ENCODE measurements at regions not wholly inside any gene's neighbourhood (a gene's known extent, or its start where the extent isn't known, plus 50 kb on each side); places are given as distances from the start of the nearest gene placed in this dataset.

GRCh38 chr11:16421826-16422225 is 65.5 kb upstream of the SOX6 start:
- no peak overlapping the region for H3K27ac ChIP-seq (ENCODE audit: insufficient read depth, low read length)
- no peak for DNase-seq (ENCODE audit: low read depth in 2 of 2)
- H3K9me3 ChIP-seq (ENCODE audit: control insufficient read depth, insufficient read depth, low read depth, low read length), result no peaks in the 10 kb centered on the region
- H3K36me3 ChIP-seq (ENCODE audit: control insufficient read depth, insufficient read depth, low read length), result no peaks in the 10 kb centered on the region
- peaks cover 2% of the 10 kb centered on the region for H3K4me1 ChIP-seq (ENCODE audit: control insufficient read depth, extremely low read depth, insufficient read depth, low read length)
- TF ChIP-seq CTCF (conservative IDR thresholded peaks at IDR 0.05 in 1 of 2, IDR thresholded peaks at IDR 0.05 in 1 of 2; ENCODE audit: low read depth in 1 of 2, low read length in 2 of 2), result no peak
- TF ChIP-seq EZH2 (IDR thresholded peaks at IDR 0.05; ENCODE audit: low read length, missing control alignments), result no peak
- H4K20me1 ChIP-seq (ENCODE audit: control insufficient read depth, extremely low read depth, insufficient read depth, low read length), result no peaks in the 10 kb centered on the region
- H3K4me3 ChIP-seq (replicated peaks in 1 of 4; ENCODE audit: control extremely low read depth in 1 of 4, insufficient read depth in 1 of 4, low read depth in 3 of 4, low read length in 4 of 4), result no peak overlapping the region
- H3K4me2 ChIP-seq (ENCODE audit: extremely low read depth, insufficient read depth, low read length), result no peak overlapping the region
- H3K79me2 ChIP-seq (ENCODE audit: control insufficient read depth, insufficient read depth, low read length), result no peaks in the 10 kb centered on the region
- H2AFZ ChIP-seq (ENCODE audit: low read length), result no peak overlapping the region
- H3K27me3 ChIP-seq (ENCODE audit: control insufficient read depth, insufficient read depth, low read length), result no peaks in the 10 kb centered on the region
- no peak overlapping the region for H3K9ac ChIP-seq (ENCODE audit: insufficient read depth, low read length)

- TF ChIP-seq CTCF (conservative IDR thresholded peaks at IDR 0.05 in 1 of 2, IDR thresholded peaks at IDR 0.05 in 1 of 2; ENCODE audit: low read depth in 1 of 2, low read length in 2 of 2), result no peak
- H4K20me1 ChIP-seq (ENCODE audit: control insufficient read depth, extremely low read depth, insufficient read depth, low read length), result no peaks in the 10 kb centered on the region
- no peaks in the 10 kb centered on the region for H3K9me3 ChIP-seq (ENCODE audit: control insufficient read depth, insufficient read depth, low read depth, low read length)
- H3K27me3 ChIP-seq (ENCODE audit: control insufficient read depth, insufficient read depth, low read length), result no peaks in the 10 kb centered on the region
- no peak overlapping the region for H3K4me2 ChIP-seq (ENCODE audit: extremely low read depth, insufficient read depth, low read length)
- no peaks in the 10 kb centered on the region for H3K79me2 ChIP-seq (ENCODE audit: control insufficient read depth, insufficient read depth, low read length)
- peaks cover 2% of the 10 kb centered on the region for H3K4me1 ChIP-seq (ENCODE audit: control insufficient read depth, extremely low read depth, insufficient read depth, low read length)
- H3K36me3 ChIP-seq (ENCODE audit: control insufficient read depth, insufficient read depth, low read length), result no peaks in the 10 kb centered on the region
- no peak overlapping the region for H3K27ac ChIP-seq (ENCODE audit: insufficient read depth, low read length)
- no peak overlapping the region for H3K9ac ChIP-seq (ENCODE audit: insufficient read depth, low read length)
- H2AFZ ChIP-seq (ENCODE audit: low read length), result no peak overlapping the region
- DNase-seq (ENCODE audit: low read depth in 2 of 2), result no peak
- no peak overlapping the region for H3K4me3 ChIP-seq (replicated peaks in 1 of 4; ENCODE audit: control extremely low read depth in 1 of 4, insufficient read depth in 1 of 4, low read depth in 3 of 4, low read length in 4 of 4)
These were observed 62.2 kb upstream of the SOX6 start for GRCh38 chr11:16418428-16419097.

GRCh38 chr11:16412525-16413172 is 56.3 kb upstream of the SOX6 start:
- H3K36me3 ChIP-seq (ENCODE audit: control insufficient read depth, insufficient read depth, low read length), result no peaks in the 10 kb centered on the region
- DNase-seq (ENCODE audit: low read depth in 2 of 2), result no peak
- H3K9ac ChIP-seq (ENCODE audit: insufficient read depth, low read length), result no peak overlapping the region
- no peaks in the 10 kb centered on the region for H4K20me1 ChIP-seq (ENCODE audit: control insufficient read depth, extremely low read depth, insufficient read depth, low read length)
- H2AFZ ChIP-seq (ENCODE audit: low read length), result no peak overlapping the region
- no peaks in the 10 kb centered on the region for H3K9me3 ChIP-seq (ENCODE audit: control insufficient read depth, insufficient read depth, low read depth, low read length)
- no peak overlapping the region for H3K27ac ChIP-seq (ENCODE audit: insufficient read depth, low read length)
- TF ChIP-seq EZH2 (IDR thresholded peaks at IDR 0.05; ENCODE audit: low read length, missing control alignments) (no peak), CTCF (conservative IDR thresholded peaks at IDR 0.05 in 1 of 2, IDR thresholded peaks at IDR 0.05 in 1 of 2; ENCODE audit: low read depth in 1 of 2, low read length in 2 of 2) (no peak)
- no peak overlapping the region for H3K4me2 ChIP-seq (ENCODE audit: extremely low read depth, insufficient read depth, low read length)
- H3K79me2 ChIP-seq (ENCODE audit: control insufficient read depth, insufficient read depth, low read length), result no peaks in the 10 kb centered on the region
- H3K27me3 ChIP-seq (ENCODE audit: control insufficient read depth, insufficient read depth, low read length), result no peaks in the 10 kb centered on the region
- no peak overlapping the region for H3K4me3 ChIP-seq (replicated peaks in 1 of 4; ENCODE audit: control extremely low read depth in 1 of 4, insufficient read depth in 1 of 4, low read depth in 3 of 4, low read length in 4 of 4)
- no peaks in the 10 kb centered on the region for H3K4me1 ChIP-seq (ENCODE audit: control insufficient read depth, extremely low read depth, insufficient read depth, low read length)

All from fibroblast of lung (primary cell).